ENCODE measurements at regions not wholly inside any gene's neighbourhood (a gene's known extent, or its start where the extent isn't known, plus 50 kb on each side); places are given as distances from the start of the nearest gene placed in this dataset.

- TF ChIP-seq CTCF (IDR thresholded peaks at IDR 0.05) = no peak
- TF ChIP-seq EZH2 (IDR thresholded peaks at IDR 0.05; ENCODE audit: borderline replicate concordance, insufficient read depth, low read depth, low read length, poor library complexity, severe bottlenecking) = no peak
These were observed 1073.7 kb downstream of the PDHA2 start for GRCh38 chr4:96913441-96914080.
